Natural killer cell (primary cell): ENCODE measurements at regions not wholly inside any gene's neighbourhood (a gene's known extent, or its start where the extent isn't known, plus 50 kb on each side); places are given as distances from the start of the nearest gene placed in this dataset.

ENCODE experiments used
- ATAC-seq, 3 donors: fragments of 150-1000 bp in 2 of 3; fragments of 200-7000 bp in 1 of 3; cut with Tn5 transposase; 1 replicate in 1 of 3; 2 replicates in 2 of 3; pipeline ENCODE4 v1.10.0; 2021; ENCODE audit warnings: mild to moderate bottlenecking in 2 of 3, moderate library complexity in 2 of 3
- DNase-seq, 2 donors: peaks; one replicate each; pipeline versions ENCODE4 v3.0.0 to v3.0.0-alpha.2; 2013 to 2021; ENCODE audit warnings: mixed read lengths in 1 of 2
- H3K27ac ChIP-seq: one replicate; pipeline ENCODE4 v1.5.1; 2013; ENCODE audit warnings: mild to moderate bottlenecking, low read length
- H3K27me3 ChIP-seq: one replicate; pipeline ENCODE4 v1.6.1; 2013; ENCODE audit warnings: low read length; ENCODE audit not compliant: control insufficient read depth, insufficient read depth
- H3K36me3 ChIP-seq: one replicate; pipeline ENCODE4 v1.6.1; 2013; ENCODE audit warnings: low read length; ENCODE audit not compliant: control insufficient read depth, insufficient read depth
- H3K4me1 ChIP-seq: one replicate; pipeline ENCODE4 v1.6.1; 2013; ENCODE audit warnings: low read length; ENCODE audit not compliant: control insufficient read depth, insufficient read depth
- H3K4me3 ChIP-seq: one replicate; pipeline ENCODE4 v1.5.1; 2013; ENCODE audit warnings: low read length
- H3K9me3 ChIP-seq: one replicate; pipeline ENCODE4 v1.6.1; 2013; ENCODE audit warnings: low read length; ENCODE audit not compliant: control insufficient read depth, insufficient read depth
- H3K27ac Mint-ChIP-seq, 2 donors: one replicate each; pipeline ENCODE4 v1.8.0; 2022; ENCODE audit warnings: mild to moderate bottlenecking in 2 of 2, mixed read lengths in 2 of 2, moderate library complexity in 1 of 2
- H3K27me3 Mint-ChIP-seq, 2 donors: one replicate each; pipeline ENCODE4 v1.8.0; 2022; ENCODE audit warnings: low read depth in 2 of 2, mixed read lengths in 2 of 2
- H3K36me3 Mint-ChIP-seq: one replicate; pipeline ENCODE4 v1.8.0; 2022; ENCODE audit warnings: mixed read lengths
- H3K4me1 Mint-ChIP-seq, 2 donors: one replicate each; pipeline ENCODE4 v1.8.0; 2022; ENCODE audit warnings: mixed read lengths in 2 of 2
- H3K4me3 Mint-ChIP-seq: one replicate; pipeline ENCODE4 v1.8.0; 2022; ENCODE audit warnings: mild to moderate bottlenecking, moderate library complexity, mixed read lengths
- H3K9me3 Mint-ChIP-seq, 2 donors: one replicate each; pipeline ENCODE4 v1.8.0; 2022; ENCODE audit warnings: mixed read lengths in 2 of 2
- WGBS: methylation state at CpG from one replicate; pipeline ENCODE4 v1.1.7; 2013; ENCODE audit warnings: missing lambda C conversion rate; ENCODE audit not compliant: insufficient coverage; 5-methylcytosine and 5-hydroxymethylcytosine counted together
- intact Hi-C: fragments of 100-400 bp; cut with micrococcal nuclease; formaldehyde crosslinking; loops from one replicate; pipeline ENCODE4 v1.14.2; 2022
- TF ChIP-seq, protein P1 (sequence below): fragments of 200-600 bp; IDR thresholded peaks from one replicate; pipeline ENCODE4 v1.8.0; 2022; ENCODE audit warnings: antibody characterized with exemption

- Mint-ChIP-seq H3K4me1 (no peaks in the 10 kb centered on the region), H3K9me3 (no peaks in the 10 kb centered on the region), H3K4me3 (no peak overlapping the region), H3K27ac (no peak overlapping the region), H3K36me3 (no peaks in the 10 kb centered on the region), H3K27me3 (peaks cover 0 to 5% of the 10 kb centered on the region in 2 donors)
- Histone ChIP-seq H3K4me3 (no peak overlapping the region), H3K27ac (no peak overlapping the region), H3K9me3 (no peaks in the 10 kb centered on the region), H3K4me1 (no peaks in the 10 kb centered on the region), H3K36me3 (no peaks in the 10 kb centered on the region), H3K27me3 (no peaks in the 10 kb centered on the region)
- no CpG with 5 or more reads among the region's 3 CpGs for WGBS
- no peak for DNase-seq
- ATAC-seq, result no peak
- TF ChIP-seq, protein P1, sequence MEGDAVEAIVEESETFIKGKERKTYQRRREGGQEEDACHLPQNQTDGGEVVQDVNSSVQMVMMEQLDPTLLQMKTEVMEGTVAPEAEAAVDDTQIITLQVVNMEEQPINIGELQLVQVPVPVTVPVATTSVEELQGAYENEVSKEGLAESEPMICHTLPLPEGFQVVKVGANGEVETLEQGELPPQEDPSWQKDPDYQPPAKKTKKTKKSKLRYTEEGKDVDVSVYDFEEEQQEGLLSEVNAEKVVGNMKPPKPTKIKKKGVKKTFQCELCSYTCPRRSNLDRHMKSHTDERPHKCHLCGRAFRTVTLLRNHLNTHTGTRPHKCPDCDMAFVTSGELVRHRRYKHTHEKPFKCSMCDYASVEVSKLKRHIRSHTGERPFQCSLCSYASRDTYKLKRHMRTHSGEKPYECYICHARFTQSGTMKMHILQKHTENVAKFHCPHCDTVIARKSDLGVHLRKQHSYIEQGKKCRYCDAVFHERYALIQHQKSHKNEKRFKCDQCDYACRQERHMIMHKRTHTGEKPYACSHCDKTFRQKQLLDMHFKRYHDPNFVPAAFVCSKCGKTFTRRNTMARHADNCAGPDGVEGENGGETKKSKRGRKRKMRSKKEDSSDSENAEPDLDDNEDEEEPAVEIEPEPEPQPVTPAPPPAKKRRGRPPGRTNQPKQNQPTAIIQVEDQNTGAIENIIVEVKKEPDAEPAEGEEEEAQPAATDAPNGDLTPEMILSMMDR, result no peak
- intact Hi-C loops, result no loop called here
Observed at GRCh38 chr3:170695486-170696064, 109.7 kb upstream of the SLC7A14 start.

DNA sequence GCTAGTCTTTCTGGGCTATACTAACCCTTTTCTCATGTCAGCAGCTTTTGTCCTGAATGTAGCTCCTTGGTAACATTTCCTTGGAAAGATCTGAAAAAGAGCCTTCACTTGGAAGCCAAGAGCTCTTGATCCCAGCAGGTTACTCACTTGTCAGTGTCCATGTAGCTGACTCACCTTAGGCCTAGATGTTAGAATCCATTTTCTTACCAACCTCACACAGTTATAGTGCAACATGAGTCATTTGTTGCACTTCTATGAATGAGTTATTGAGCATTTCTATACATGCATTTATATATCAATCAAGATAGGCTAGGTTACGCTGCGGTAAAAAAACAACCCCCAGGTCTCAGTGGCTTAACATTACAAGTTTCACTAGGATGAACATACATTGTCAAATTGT lies 106.8 kb upstream of the SLC7A14 start:
- DNase-seq, result no peak
- 90% methylated on average over 2 of the region's 2 CpGs for whole genome bisulfite sequencing
- no peak overlapping the region for H3K27ac Mint-ChIP-seq
- H3K4me3 Mint-ChIP-seq, result no peak overlapping the region
- H3K27me3 ChIP-seq, result no peaks in the 10 kb centered on the region
- no peaks in the 10 kb centered on the region for H3K36me3 Mint-ChIP-seq
- no peak overlapping the region for H3K27ac ChIP-seq
- no peaks in the 10 kb centered on the region for H3K4me1 ChIP-seq
- no peak overlapping the region for H3K4me3 ChIP-seq
- peaks cover 2 to 6% of the 10 kb centered on the region in 2 donors for H3K27me3 Mint-ChIP-seq
- H3K36me3 ChIP-seq, result no peaks in the 10 kb centered on the region
- TF ChIP-seq, protein P1, result no peak
- no peaks in the 10 kb centered on the region for H3K4me1 Mint-ChIP-seq
- H3K9me3 Mint-ChIP-seq, result no peaks in the 10 kb centered on the region
- H3K9me3 ChIP-seq, result no peaks in the 10 kb centered on the region
- ATAC-seq, result no peak
- intact Hi-C loops, result no loop called here

GRCh38 chr3:170690661-170690981 lies 104.7 kb upstream of the SLC7A14 start:
- H3K4me1 ChIP-seq, result no peaks in the 10 kb centered on the region
- H3K27me3 ChIP-seq, result no peaks in the 10 kb centered on the region
- Mint-ChIP-seq H3K27ac (no peak overlapping the region), H3K36me3 (no peaks in the 10 kb centered on the region), H3K27me3 (peaks cover 0 to 6% of the 10 kb centered on the region in 2 donors), H3K4me3 (no peak overlapping the region), H3K4me1 (no peaks in the 10 kb centered on the region), H3K9me3 (no peaks in the 10 kb centered on the region)
- ATAC-seq (no peak), DNase-seq (no peak)
- intact Hi-C loops, result no loop called here
- H3K36me3 ChIP-seq, result no peaks in the 10 kb centered on the region
- WGBS, result 79% methylated on average over 2 of the region's 3 CpGs
- no peak overlapping the region for H3K27ac ChIP-seq
- H3K9me3 ChIP-seq, result no peaks in the 10 kb centered on the region
- H3K4me3 ChIP-seq, result no peak overlapping the region
- TF ChIP-seq, protein P1, result no peak
